Mammary epithelial cell (primary cell): ENCODE measurements at regions not wholly inside any gene's neighbourhood (a gene's known extent, or its start where the extent isn't known, plus 50 kb on each side); places are given as distances from the start of the nearest gene placed in this dataset.

Experiments
- EZH2 ChIP-seq: IDR thresholded peaks from 2 replicates; pipeline ENCODE4 v1.6.1; 2012; ENCODE audit warnings: low read length, inconsistent platforms, borderline replicate concordance
- TF ChIP-seq, protein P1 (sequence below), 2 donors: IDR thresholded peaks in 1 of 2; conservative IDR thresholded peaks in 1 of 2; 2 replicates each; pipeline ENCODE4 v1.5.1; 2011 to 2012; ENCODE audit warnings: inconsistent platforms in 2 of 2, low read length in 2 of 2, mild to moderate bottlenecking in 2 of 2, control low read depth in 1 of 2, low read depth in 1 of 2; ENCODE audit not compliant: insufficient read depth in 1 of 2; ENCODE audit errors: extremely low read depth in 1 of 2

- no peak for TF ChIP-seq EZH2
- TF ChIP-seq, protein P1, sequence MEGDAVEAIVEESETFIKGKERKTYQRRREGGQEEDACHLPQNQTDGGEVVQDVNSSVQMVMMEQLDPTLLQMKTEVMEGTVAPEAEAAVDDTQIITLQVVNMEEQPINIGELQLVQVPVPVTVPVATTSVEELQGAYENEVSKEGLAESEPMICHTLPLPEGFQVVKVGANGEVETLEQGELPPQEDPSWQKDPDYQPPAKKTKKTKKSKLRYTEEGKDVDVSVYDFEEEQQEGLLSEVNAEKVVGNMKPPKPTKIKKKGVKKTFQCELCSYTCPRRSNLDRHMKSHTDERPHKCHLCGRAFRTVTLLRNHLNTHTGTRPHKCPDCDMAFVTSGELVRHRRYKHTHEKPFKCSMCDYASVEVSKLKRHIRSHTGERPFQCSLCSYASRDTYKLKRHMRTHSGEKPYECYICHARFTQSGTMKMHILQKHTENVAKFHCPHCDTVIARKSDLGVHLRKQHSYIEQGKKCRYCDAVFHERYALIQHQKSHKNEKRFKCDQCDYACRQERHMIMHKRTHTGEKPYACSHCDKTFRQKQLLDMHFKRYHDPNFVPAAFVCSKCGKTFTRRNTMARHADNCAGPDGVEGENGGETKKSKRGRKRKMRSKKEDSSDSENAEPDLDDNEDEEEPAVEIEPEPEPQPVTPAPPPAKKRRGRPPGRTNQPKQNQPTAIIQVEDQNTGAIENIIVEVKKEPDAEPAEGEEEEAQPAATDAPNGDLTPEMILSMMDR (conservative IDR thresholded peaks at IDR 0.05 in 1 of 2, IDR thresholded peaks at IDR 0.05 in 1 of 2; ENCODE audit: extremely low read depth in 1 of 2, insufficient read depth in 1 of 2, low read depth in 1 of 2, low read length in 2 of 2) = no peak
Measured at GRCh38 chr3:156016902-156017301, 103.5 kb upstream of the KCNAB1 start.
